ENCODE measurements at regions not wholly inside any gene's neighbourhood (a gene's known extent, or its start where the extent isn't known, plus 50 kb on each side); places are given as distances from the start of the nearest gene placed in this dataset.

- TF ChIP-seq REST (IDR thresholded peaks at IDR 0.05; ENCODE audit: low read depth, low read length) (no peak), MXI1 (IDR thresholded peaks at IDR 0.05; ENCODE audit: low read depth, low read length) (no peak), POLR2AphosphoS5 (IDR thresholded peaks at IDR 0.05; ENCODE audit: low read depth, low read length) (no peak)
Measured at GRCh38 chr6:105618247-105618646, 215.4 kb upstream of the PREP start (continued).

GRCh38 chr6:105616521-105616920 is 213.6 kb upstream of the PREP start:
- ChIA-PET POLR2A (no interaction called here), CTCF (no interaction called here)
- no peaks in the 10 kb centered on the region for H3F3A ChIP-seq (replicated peaks; ENCODE audit: insufficient read depth)
- peaks cover 0 to 5% of the 10 kb centered on the region in 2 experiments; a peak in 2 of 4 replicates for H3K4me1 ChIP-seq (ENCODE audit: control insufficient read depth in 1 of 2, insufficient read depth in 2 of 2, low read depth in 1 of 2, low read length in 1 of 2)
- no peak overlapping the region for H3K9ac ChIP-seq
- no peak overlapping the region for H3K27ac ChIP-seq (ENCODE audit: low read depth in 2 of 2, low read length in 1 of 2)
- no peaks in the 10 kb centered on the region for H3K27me3 ChIP-seq (ENCODE audit: insufficient read depth)
- no peaks in the 10 kb centered on the region for H3K9me3 ChIP-seq
- H3K9me2 ChIP-seq: no peaks in the 10 kb centered on the region
- H3K4me2 ChIP-seq: no peak overlapping the region
- H2AFZ ChIP-seq (ENCODE audit: low read depth): no peak overlapping the region
- DNase-seq: no peak
- H3K79me2 ChIP-seq (ENCODE audit: insufficient read depth): no peaks in the 10 kb centered on the region
- no peaks in the 10 kb centered on the region for H4K20me1 ChIP-seq (ENCODE audit: insufficient read depth)
- no peak for TF ChIP-seq TEAD4 (IDR thresholded peaks at IDR 0.05; ENCODE audit: borderline replicate concordance, insufficient read depth)
- no peak overlapping the region for H3K4me3 ChIP-seq (ENCODE audit: low read depth in 2 of 2, low read length in 1 of 2)
- no peaks in the 10 kb centered on the region for H3K36me3 ChIP-seq (replicated peaks in 1 of 2; ENCODE audit: control insufficient read depth in 1 of 2, insufficient read depth in 2 of 2, low read length in 1 of 2)

GRCh38 chr6:105611606-105612005 is 208.7 kb upstream of the PREP start:
- no peaks in the 10 kb centered on the region for H3K9me3 ChIP-seq

More at GRCh38 chr6:105611606-105612005, 208.7 kb upstream of the PREP start:
- H3F3A ChIP-seq (replicated peaks; ENCODE audit: insufficient read depth): peaks cover 19% of the 10 kb centered on the region
- 34% methylated on average over 2 of the region's 2 CpGs for WGBS (ENCODE audit: low lambda C conversion rate)
- no peak overlapping the region for H3K27ac ChIP-seq (ENCODE audit: low read depth in 2 of 2, low read length in 1 of 2)
- no peak overlapping the region for H3K9ac ChIP-seq
- H2AFZ ChIP-seq (ENCODE audit: low read depth): no peak overlapping the region
- no peaks in the 10 kb centered on the region for H3K27me3 ChIP-seq (ENCODE audit: insufficient read depth)
- no peak for TF ChIP-seq CHD2 (IDR thresholded peaks at IDR 0.05; ENCODE audit: low read length, partially characterized antibody)
- TF ChIP-seq TCF12 (IDR thresholded peaks at IDR 0.05): no peak
- TF ChIP-seq MAX (IDR thresholded peaks at IDR 0.05; ENCODE audit: low read depth): no peak
- TF ChIP-seq GABPA (IDR thresholded peaks at IDR 0.05; ENCODE audit: low read depth): no peak
- no peak for TF ChIP-seq USF2 (IDR thresholded peaks at IDR 0.05; ENCODE audit: borderline replicate concordance, low read depth, low read length)
- TF ChIP-seq FOXJ3 (CRISPR knock-in tag; IDR thresholded peaks at IDR 0.05): no peak
- TF ChIP-seq IRF3 (IDR thresholded peaks at IDR 0.05; ENCODE audit: low read depth, low read length): no peak
- no peak for DNase-seq
- H3K4me1 ChIP-seq (ENCODE audit: control insufficient read depth in 1 of 2, insufficient read depth in 2 of 2, low read depth in 1 of 2, low read length in 1 of 2): peaks cover 4 to 12% of the 10 kb centered on the region in 2 experiments; a peak in 3 of 4 replicates
- CTCF ChIA-PET: no interaction called here
- POLR2A ChIA-PET: interaction anchor here (0.7 kb wide), 1 partner anchor 1821 kb away, joined by 3 read pairs; no protein-coding TSS in a partner anchor
- no peak overlapping the region for H3K4me2 ChIP-seq
- no peaks in the 10 kb centered on the region for H3K9me2 ChIP-seq
- H3K36me3 ChIP-seq (replicated peaks in 1 of 2; ENCODE audit: control insufficient read depth in 1 of 2, insufficient read depth in 2 of 2, low read length in 1 of 2): no peaks in the 10 kb centered on the region
- no peaks in the 10 kb centered on the region for H4K20me1 ChIP-seq (ENCODE audit: insufficient read depth)
- H3K79me2 ChIP-seq (ENCODE audit: insufficient read depth): no peaks in the 10 kb centered on the region
- H3K4me3 ChIP-seq (ENCODE audit: low read depth in 2 of 2, low read length in 1 of 2): no peak overlapping the region
